Heart left ventricle (tissue), 13 donors: ENCODE measurements at regions not wholly inside any gene's neighbourhood (a gene's known extent, or its start where the extent isn't known, plus 50 kb on each side); places are given as distances from the start of the nearest gene placed in this dataset.

Source experiments
- CTCF ChIP-seq, 12 donors: fragments of 200-600 bp; sonication (generic) in 4 of 12; IDR thresholded peaks; one replicate each; pipeline versions ENCODE4 v1.5.0 to v1.8.0; 2018 to 2022; ENCODE audit warnings: antibody characterized with exemption in 12 of 12, mild to moderate bottlenecking in 5 of 12
- POLR2A ChIP-seq, 2 donors: fragments of 450-650 bp; IDR thresholded peaks; one replicate each; pipeline ENCODE4 v1.6.1; 2017; ENCODE audit warnings: antibody characterized with exemption in 2 of 2, mild to moderate bottlenecking in 2 of 2, moderate library complexity in 2 of 2
- donor health status: ischemic (EF 13 %, LVEDD 7.1; RV severe dilation, severe dysfunction).
- donor health status: DM: no; HTN: yes; CAD: no.
- donor health status: DM: no; HTN: no; CAD: no.
- donor health status: ischemic (EF 25% LVEDD 6.9; RV normal size, moderate dysfunction).
- donor health status: ischemic (EF 25% LVEDD 5.7; RV mildly dilated, moderate dysfunction).
- donor health status: ischemic (EF 35%, LVEDD 5.7; RV mildly dilated, moderate dysfunction).
- donor health status: nonischemic (EF 11% LVEDD 7.7; RV severe dilation, severe dysfunction).
- donor health status: DM: yes; HTN: yes; CAD: no.
- donor health status: PGD.
- donor health status: ischemic (EF 29% LVEDD 5.4; RV normal size, mild dysfunction).
- donor health status: nonischemic (EF 23%, LVEDD 6.1; RV moderate dilation, normal function).

- no peak for TF ChIP-seq CTCF (IDR thresholded peaks at IDR 0.05)
- TF ChIP-seq POLR2A (IDR thresholded peaks at IDR 0.05), result no peak
These were observed 338.6 kb downstream of the COL12A1 start for GRCh38 chr6:74867291-74867690.
